ENCODE measurements at regions not wholly inside any gene's neighbourhood (a gene's known extent, or its start where the extent isn't known, plus 50 kb on each side); places are given as distances from the start of the nearest gene placed in this dataset.

DNA sequence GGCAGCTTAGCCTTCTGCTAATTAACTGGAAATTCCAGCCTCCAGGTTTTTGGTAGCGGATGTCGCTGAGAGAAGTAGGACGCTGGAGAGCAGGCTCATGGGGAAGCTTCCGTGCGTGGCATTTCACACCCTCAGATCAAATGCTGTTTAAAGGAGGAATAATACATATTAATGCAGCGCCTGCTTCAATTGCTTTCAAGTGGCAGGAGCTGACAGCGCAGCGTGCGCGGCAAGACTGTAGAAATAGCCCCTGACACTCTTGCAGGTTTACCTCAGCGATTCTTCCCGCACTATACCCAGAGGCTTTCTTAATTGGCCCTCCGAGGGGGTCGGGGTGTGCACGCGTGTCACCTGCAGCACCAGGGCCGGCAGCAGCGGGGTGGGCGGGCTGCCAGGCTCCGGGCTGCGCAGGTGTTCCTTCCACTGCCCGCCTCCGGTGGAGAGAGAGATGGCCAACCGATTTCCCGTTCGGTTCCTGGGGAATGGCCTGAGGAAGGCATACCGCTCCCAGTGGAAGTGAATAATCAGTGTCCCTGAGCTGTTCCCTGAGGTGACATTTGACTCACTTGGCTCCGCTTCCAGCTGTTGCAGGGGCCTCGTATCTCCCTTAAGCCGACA is 427.9 kb downstream of the KCTD16 start:
- TF ChIP-seq, protein P1, sequence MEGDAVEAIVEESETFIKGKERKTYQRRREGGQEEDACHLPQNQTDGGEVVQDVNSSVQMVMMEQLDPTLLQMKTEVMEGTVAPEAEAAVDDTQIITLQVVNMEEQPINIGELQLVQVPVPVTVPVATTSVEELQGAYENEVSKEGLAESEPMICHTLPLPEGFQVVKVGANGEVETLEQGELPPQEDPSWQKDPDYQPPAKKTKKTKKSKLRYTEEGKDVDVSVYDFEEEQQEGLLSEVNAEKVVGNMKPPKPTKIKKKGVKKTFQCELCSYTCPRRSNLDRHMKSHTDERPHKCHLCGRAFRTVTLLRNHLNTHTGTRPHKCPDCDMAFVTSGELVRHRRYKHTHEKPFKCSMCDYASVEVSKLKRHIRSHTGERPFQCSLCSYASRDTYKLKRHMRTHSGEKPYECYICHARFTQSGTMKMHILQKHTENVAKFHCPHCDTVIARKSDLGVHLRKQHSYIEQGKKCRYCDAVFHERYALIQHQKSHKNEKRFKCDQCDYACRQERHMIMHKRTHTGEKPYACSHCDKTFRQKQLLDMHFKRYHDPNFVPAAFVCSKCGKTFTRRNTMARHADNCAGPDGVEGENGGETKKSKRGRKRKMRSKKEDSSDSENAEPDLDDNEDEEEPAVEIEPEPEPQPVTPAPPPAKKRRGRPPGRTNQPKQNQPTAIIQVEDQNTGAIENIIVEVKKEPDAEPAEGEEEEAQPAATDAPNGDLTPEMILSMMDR (IDR thresholded peaks at IDR 0.05), result no peak
- TF ChIP-seq POLR2A (IDR thresholded peaks at IDR 0.05), result no peak

Measured in heart left ventricle (tissue), 13 donors.